Activated CD4-positive, alpha-beta T cell treated with anti-CD3 and anti-CD28 coated beads, Interleukin-2, amount 50 U/mL, for 4 hours (primary cell): ENCODE measurements at regions not wholly inside any gene's neighbourhood (a gene's known extent, or its start where the extent isn't known, plus 50 kb on each side); places are given as distances from the start of the nearest gene placed in this dataset.

Source experiments
- DNase-seq, 2 experiments: peaks; one replicate each; pipeline ENCODE4 v3.0.0-alpha.2; 2020

DNA sequence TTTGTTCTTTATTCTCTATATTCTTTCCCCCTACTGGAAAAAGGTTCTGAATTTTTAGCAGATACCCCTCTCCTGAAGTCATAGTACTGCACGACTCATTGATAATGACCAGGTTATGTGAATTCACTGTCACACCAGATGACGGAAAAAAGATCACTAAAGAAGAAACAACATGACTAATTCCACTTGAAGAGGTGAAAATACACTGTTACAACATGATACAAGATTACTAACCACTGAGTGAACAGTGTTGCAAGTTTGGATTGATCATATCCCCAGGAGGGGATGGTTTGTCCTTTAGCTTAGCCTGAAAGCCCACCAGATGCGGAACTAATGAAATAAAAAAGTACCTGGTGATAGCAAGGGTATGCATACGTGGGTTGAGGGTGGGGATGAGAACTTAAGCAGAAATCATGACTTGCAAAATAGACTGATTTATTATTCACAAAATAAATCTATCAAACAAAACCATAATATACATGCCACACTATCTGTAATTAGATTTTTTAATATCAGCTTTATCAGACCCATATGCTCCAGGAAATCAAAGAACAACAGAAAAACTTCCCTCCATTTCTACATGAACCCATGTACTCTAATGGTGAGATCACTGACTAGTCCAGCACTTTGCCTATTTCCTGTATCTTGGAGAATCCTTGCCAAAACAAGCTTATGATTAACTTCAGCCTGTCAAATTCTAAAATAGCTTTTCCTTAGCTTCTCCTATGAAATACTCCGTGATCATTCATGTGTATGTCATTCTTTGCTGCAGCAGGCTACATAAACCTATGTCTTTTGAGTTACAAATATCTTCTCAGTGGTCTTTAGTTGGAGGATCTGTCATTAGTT, 257.4 kb upstream of the AGA start:
- DNase-seq = no peak

DNA sequence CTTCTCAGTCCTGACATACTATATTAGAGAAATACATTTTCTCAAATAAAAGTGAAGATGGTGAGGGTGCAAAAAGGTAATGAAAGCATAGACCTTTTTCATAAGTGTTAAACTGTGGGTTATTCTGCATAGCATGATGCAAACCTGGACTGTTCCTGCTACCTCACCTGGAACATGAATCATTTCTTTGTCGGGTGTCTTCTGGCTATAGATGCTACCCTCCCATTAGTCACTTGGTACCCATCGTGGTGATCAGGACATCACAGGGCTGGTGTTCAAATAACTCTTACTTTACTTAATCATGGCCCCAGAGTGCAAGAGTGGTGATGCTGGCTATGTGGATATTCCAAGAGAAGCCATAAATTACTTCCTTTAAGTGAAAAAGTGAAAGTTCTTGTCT, 264.7 kb upstream of the AGA start:
- no peak for DNase-seq

DNA sequence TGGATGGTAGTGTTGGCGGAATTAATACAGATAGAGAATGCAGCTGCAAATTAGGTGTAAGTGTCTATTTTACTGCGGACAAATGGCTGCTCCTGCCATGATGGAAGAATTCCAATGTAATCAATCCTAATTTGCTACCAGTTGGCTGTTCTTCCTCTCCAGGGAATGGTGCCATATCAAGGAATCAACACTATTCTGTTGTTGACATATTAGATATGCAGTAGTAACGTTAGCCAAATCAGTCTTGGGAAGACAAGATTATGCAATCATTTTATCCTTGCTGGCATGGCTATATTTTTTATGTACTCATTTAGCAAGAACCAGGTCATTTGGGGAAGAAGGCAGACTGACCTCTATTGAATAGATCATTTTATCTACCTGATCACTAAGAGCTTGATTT, 271.2 kb upstream of the AGA start:
- no peak for DNase-seq

DNA sequence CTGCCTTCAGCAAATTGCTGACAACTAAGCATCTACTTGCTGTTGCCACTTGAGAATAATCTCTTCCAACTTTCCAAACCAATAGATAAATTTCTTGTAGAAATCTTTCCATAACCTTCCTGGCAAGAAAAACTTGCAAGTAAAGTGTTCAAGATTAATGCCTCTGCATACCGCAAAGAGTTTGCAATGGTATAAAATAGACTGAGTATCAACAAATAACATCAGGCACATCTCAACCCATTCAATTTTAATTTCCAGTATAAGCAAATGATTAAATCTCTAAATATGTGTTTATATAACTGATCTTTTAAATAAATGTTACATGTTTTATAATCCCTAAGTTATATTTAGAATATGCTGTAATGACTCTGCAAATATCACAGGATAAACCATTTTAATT, 275.2 kb upstream of the AGA start:
- DNase-seq = no peak

DNA sequence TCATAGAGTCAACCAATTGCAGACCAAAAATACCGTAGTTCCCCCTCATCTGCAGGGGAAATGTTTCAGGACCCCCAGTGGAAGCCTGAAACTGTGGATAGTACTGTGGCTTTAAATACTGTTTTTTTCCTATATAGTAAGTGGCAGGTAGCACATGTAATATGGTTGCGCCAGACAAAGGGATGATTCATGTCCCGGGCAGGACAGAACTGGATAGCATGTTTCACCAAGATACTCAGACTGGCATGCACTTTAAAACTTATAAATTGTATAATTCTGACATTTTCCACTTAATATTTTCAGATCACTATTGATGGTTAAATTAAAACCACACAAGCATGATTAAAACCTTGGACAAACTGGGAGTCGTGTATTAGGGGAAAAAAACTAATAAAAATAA, 276.3 kb upstream of the AGA start:
- DNase-seq = no peak

DNA sequence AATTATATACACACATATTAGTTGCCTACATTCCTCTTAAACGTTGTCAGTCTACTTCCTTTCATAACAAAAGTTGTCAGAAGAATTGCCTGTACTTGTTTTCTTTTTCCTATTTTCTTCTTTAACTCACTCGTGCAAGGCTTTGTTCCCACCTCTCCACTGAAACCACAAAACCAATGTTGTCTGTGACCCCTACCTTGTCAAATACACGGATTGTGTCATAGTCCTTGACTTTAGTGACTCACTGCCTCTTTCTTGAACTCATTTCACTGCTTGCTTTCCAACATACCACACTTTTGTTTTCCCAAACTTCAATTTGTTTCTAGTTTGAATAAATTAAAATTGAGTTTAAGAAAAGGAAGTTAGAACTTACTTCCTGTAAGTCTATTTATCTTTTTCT, 283.9 kb upstream of the AGA start:
- DNase-seq = no peak

DNA sequence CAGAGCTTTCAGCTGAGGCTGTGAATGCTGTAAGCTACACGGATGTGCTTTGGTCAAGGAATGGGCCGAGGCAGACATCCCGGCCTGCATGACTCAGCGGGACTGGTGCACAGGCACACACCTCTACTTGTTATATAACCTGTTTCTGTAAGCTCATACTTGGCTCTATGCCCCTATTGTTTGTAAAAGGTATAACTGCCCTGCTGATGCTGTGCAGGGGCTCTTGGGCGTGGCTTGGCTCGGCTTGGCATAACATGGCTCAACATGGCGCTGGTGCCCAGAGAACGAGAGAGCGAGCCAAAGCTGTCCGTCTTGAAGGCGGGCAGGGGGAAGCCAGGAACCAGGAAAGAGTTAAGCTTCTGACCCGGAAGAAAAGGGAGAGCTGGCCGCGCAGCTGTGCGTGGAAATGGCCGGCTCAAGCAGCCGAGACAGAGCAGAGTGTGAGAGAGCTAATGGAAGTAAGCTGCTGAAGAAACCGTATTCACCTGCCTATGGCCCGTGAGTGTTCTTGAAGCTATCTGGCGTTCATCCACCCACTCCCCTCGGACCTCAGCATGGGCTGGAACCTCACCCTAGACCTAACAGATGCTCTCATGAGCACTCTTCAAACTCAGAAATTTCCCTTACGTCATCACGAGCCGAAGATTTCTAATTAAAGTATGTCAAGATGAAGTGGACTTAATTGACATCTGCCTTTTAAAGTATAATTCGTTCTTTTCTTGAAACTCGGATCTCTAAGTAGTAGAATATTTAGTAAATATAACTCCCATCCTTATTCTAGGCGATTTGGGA, 286.3 kb upstream of the AGA start:
- no peak for DNase-seq

DNA sequence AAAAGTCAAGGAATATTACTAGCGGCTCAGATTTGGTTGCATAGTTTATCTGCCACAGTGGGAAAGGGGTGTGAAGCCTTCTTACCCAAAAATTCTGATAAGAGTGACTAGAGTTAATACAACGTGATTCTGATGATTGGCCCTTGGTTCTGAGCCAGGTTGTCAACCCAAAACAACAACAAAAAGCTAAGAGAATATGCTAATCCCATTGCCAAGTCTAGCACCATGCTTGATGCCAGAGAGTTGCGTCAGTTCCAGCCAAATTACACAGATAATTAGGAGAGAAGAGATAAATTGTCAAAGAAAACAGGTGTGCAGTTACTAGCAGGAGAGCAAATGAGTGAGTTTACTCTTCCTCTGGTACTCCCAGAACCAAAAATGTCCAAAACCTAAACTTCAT, 287.4 kb upstream of the AGA start:
- DNase-seq = no peak

DNA sequence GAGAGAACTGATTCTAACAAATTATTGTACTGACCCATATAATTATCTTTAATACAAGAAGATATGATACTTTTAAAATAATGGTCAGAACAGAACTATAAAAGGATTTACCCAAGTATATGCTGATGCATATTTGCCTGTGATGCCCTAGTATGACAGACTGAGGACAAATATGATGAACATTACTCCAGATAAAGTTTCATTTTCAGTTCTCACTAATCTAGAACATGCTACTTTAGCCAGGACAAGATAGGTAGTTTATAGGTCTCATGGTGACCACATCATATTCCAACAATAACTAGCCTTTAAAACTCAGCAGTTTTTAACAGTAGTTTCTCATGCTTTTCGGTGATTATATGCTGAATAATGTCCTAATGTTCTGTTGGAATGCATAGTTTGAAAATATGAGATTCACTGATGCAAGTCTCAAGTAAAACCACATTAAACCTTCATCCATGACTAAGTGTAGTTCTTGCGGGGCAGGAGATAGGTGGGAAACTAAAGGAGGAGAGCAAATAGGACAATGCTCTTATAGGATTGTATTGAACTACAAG, 295.2 kb upstream of the AGA start:
- DNase-seq = no peak

DNA sequence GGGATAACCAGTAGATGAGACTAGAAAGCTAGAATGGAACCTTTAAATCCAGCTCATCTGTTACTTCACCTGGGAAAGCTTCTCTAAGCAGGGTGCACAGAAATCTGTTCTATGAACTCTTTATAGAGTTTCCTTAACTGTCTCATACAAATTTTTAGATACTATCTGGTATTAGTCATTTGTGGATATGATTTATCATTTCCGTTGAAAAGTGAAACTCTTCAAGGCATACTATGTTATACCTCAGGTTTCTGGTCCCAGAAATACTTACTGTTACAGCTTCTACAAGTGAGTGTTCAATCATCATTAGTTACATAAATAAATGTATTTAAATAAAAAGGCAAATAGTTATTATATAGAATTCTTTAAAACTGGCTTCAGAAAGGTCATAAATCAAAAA, 298.3 kb upstream of the AGA start:
- DNase-seq = no peak

DNA sequence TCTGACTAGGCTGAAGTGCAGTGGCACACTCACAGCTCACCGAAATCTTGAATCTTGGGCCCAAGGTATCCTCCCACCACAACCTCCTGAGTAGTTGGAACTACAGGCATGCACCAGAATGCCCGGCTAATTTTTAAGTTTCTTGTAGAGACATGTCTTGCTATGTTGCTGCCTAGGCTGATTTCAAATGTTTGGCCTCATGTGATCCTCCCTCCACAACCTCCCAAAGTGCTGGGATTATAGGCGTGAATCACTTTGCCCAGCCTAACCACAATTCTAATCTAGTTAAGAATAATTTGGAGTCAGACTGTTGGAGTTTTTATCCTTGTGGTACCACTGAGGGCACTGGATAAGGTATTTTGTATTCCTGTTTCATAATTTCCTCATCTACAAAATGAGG, 317.5 kb upstream of the AGA start:
- DNase-seq = no peak

DNA sequence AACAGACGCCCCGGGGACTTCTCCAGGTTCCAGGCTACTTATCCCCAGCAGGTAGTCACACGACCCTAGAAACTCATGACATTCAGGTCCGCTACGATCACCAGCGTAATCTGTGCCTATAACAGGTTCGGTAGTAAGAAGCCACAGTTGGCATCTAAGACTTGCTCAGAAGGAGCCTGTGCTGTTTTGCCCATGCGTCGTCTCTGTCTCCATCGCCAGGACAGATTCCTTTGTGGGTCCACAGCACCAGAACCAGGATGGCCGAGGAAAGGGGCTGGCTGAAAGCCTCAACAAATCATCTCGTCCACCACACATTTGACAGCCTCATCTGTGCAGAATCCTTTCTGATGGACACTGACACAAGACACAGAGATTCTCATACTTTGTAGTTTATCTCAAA, 319.5 kb upstream of the AGA start:
- DNase-seq = no peak

DNA sequence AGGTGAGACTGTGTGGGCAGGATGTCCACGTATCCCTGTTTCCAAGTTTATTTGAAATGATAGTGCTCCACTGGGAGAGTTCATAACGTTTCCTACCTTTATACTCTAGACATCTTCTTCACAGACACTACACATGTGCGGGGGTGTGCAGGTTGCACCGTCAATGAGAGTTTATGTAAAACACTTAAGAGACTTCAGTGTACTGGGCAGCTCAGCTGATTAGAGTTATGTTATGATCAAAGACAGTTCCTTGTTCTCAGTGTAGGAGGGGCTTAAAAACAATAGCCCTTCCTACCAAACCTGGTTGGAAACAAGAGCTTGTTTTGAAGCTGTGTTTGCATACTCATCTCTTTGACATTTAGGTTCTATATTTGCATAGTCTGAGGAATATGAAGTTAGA, 326.9 kb upstream of the AGA start:
- no peak for DNase-seq

DNA sequence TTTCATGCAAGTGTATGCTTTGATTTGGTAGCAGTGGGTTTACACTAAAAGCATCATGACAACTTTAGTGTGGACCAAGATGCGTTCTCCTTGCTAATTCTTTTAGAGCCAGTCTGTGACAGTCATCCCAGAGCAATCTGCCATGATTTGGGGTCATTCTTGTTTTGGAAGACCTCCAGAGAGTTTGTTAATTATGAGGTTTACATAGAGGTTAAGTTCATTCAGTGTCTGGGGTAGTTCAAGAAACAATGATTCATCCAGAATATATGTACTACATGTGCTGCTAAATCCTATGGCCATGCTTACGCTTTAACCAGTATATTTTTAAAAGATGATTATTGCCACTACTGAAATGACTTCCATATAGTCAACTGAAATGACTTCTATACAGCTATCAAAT, 328.5 kb upstream of the AGA start:
- DNase-seq = no peak

DNA sequence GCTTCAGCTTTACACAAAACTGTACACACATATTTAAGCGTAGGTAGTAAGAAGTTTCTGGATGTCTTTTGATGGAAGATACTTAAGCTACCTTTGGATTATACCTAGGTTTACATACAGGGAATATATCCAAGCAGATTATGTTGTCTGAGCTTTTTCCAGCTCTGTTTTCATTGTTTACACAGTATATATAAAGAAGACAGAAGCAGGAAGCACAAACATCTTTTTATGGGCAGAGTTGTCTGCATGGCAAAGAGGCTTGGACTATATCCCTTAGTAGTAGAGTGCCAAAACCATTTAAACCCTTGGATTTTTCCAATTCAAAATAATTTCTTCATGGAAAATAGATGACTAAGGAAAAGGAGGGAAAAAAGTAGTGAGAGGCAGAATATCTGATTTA, 329.4 kb upstream of the AGA start:
- DNase-seq = no peak

DNA sequence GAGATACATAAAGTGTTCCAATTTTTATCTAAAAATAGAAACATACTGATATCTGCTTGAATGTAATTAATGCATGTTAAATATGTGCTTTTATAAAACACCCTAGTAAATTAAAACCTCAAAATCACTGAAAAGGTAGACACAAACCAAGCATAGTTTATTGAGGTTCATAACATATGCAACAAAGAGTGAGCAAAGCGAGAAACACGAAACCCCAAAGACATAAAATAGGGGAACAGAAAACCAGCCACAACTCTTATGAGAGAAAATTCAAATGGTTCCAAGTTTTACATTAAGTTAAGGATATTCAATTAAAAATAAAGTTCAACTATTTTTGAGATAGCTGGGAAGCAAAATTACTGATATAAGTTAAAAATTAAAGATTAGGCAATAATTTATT, 336.4 kb upstream of the AGA start:
- no peak for DNase-seq

DNA sequence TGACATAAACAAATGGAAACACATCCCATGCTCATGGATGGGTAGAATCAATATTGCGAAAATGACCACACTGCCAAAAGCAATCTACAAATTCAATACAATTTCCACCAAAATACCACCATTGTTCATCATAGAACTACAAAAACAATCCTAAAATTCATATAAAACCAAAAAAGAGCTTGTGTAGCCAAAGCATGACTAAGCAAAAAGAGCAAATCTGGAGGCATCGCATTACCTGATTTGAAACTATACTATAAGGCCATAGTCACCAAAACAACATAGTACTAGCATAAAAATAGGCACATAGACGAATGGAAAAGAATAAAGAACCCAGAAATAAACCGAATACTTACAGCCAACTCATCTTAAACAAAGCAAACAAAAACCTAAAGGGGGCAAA, 342.8 kb upstream of the AGA start:
- DNase-seq = no peak

DNA sequence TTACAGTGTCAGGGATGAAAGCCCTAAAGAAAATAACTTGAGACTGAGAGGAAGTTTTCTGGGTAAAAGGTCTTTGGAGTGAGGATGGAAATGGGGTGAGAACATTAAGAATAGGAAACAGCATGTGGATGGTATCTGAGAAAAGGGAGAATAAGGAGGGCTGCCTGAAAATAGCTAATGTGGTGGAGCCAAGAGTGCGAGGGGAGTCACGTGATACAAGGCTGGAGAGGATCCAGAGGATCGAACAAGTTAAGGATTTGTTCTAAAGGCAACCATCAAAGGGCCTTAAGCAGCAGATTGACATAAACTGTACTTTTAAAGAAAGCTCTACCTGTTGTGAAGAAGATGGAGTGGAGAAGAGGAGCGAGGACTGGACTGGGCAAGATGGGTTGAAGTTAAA, 347.4 kb upstream of the AGA start:
- no peak for DNase-seq

DNA sequence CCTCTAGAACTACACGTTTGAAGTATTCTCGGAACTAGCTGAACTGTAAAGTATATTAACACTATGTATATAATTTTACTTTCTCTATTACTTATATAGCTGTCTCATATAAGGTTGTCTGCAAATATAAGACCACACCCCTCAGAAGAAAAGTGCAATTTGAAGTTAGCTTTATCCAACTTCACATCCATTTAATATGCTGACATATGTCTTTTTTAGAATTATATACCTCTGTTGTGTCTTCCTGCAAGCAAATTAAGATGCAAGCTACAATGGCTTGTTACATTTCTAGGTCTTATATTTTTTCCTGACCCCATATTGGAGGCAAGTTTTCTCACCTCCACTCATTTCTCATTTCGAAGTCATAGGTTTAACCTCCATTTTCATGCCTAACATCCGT, 349.0 kb upstream of the AGA start:
- no peak for DNase-seq

DNA sequence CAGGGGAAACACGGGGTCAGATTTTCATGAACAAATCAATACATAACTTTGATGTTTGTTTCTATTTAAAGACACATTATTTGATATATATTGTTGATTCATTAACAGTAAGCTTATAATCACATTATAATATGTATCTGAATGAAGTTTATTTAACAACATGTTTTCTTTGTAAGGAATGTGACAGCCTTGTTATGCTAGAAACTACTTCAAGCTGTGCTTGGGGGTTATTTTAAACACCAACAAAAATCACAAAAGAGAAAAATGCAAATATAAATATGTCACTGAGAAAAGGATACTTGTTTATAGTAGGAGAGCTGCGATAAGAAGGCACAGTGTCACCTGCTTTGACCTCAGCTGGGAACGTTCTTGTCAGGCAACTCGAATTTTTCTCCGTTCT, 354.6 kb upstream of the AGA start:
- DNase-seq = no peak

DNA sequence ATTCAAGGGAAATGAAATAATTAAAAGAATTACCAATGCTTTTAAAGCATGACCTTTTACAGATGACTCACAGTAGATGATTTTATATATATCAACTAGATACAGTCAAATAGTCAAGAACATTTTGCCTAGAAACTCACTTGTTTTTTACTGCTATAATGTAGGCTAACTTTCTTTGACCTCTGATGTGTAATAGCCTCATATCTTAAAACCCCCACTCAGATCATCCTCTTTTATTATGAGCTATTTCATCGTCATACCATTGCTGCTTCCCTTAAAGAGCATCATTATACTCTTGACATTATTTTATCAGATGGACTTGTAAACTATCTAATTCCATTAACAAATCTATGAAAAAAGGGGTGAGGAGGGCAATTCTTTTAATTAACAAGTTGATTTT, 355.9 kb upstream of the AGA start:
- DNase-seq = no peak

DNA sequence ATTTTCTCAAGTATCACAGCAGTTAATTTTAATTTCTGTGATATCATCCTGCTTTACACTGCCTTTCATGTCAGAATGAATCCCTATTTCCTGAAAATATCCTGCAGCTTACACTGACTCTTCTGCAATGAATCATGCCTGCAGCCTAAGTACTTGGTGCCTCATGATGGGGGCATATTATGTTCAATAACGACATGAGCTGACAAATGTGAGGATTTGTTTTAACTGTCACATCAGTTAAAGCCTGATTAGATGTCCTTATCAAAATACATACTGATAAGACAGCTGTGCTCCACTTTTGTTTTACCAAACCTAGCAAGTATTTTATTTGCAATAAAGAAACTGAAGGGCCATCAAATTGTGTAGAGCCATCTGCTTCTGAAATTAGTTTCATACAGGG, 359.9 kb upstream of the AGA start:
- no peak for DNase-seq

DNA sequence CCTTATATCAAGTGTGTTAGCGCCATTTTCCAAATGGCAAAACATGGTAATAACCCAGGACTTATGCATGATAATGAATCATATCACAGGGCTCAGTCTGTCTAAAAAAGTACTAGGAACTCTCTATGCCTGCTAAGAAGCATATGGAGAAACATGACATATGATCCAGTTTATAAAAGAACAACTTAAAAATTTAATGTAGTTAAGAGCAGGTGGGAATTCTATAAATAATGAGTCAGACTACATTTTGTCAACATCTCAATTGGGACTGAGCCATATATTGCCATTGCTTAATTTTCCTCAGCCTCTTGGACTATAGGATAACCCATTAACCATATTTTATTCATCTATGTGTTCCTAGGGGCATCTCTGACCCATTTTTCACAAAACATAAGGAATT, 360.4 kb upstream of the AGA start:
- DNase-seq = no peak

DNA sequence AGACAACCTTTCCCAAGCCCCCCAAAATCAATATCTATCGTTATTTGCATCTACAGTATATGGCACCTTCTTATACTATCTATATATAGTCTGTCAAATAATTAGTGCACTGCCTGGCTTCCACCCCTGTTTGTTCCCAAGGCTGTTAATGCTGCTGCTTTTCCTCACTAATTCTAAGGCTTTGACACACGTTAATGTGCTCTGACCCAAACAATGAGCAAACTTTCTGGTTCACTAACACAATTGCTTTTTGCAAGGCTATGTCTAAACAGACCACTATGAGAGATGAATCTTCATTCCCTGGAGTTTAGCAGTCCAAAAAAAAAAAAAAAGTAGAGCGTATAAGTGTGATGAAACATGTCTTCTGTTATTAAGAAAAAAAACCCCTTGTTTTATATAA, 360.9 kb upstream of the AGA start:
- DNase-seq = no peak
